K562 (cell line): ENCODE measurements at regions not wholly inside any gene's neighbourhood (a gene's known extent, or its start where the extent isn't known, plus 50 kb on each side); places are given as distances from the start of the nearest gene placed in this dataset.
"Not testable (repeated sequence)": the region's sequence is repeated elsewhere in the genome, so short reads cannot be mapped to it uniquely, and the experiment has no call there.

Source experiments
- MAZ ChIP-seq, 2 experiments: fragments of 450-650 bp in 1 of 2; sonication (generic) in 1 of 2; formaldehyde crosslinking; IDR thresholded peaks in 1 of 2; conservative IDR thresholded peaks in 1 of 2; 2 replicates each; pipeline versions ENCODE4 v1.4.0 to v1.5.0; 2020; ENCODE audit warnings: mild to moderate bottlenecking in 1 of 2, missing genetic modification reagents in 1 of 2
- ZNF140 ChIP-seq: fragments of 250-450 bp; sonication (Bioruptor Pico); IDR thresholded peaks from 2 replicates; pipeline ENCODE4 v1.8.0; 2021; ENCODE audit warnings: moderate library complexity, mild to moderate bottlenecking, inconsistent platforms
- ZNF785 ChIP-seq: fragments of 250-450 bp; sonication (Bioruptor Pico); IDR thresholded peaks from 2 replicates; pipeline ENCODE4 v1.4.0; 2020; ENCODE audit warnings: mild to moderate bottlenecking
- TF ChIP-seq, protein P1 (sequence below): sonication (generic); formaldehyde crosslinking; IDR thresholded peaks from 2 replicates; pipeline ENCODE4 v1.5.0; 2020; ENCODE audit warnings: missing genetic modification reagents

DNA sequence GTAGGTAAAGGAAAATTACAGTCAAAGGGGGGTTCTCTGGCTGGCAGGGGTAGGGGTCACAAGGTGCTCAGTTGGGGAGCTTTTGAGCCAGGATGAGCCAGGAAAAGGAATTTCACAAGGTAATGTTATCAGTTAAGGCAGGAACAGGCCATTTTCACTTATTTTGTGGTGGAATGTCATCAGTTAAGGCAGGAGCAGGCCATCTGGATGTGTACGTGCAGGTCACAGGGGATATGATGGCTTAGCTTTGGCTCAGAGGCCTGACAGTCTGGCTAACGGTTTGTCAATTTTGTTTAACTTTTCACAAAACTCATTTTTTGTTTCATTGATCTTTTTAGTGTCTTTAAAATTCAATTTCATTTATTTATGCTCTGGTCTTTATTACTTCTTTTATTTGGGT is 1623.8 kb upstream of the DDX18 start:
- TF ChIP-seq MAZ (CRISPR knock-in tag; conservative IDR thresholded peaks at IDR 0.05 in 1 of 2, IDR thresholded peaks at IDR 0.05 in 1 of 2); ZNF785 (CRISPR knock-in tag); ZNF140 (CRISPR knock-in tag): not testable (repeated sequence)
- TF ChIP-seq, protein P1, sequence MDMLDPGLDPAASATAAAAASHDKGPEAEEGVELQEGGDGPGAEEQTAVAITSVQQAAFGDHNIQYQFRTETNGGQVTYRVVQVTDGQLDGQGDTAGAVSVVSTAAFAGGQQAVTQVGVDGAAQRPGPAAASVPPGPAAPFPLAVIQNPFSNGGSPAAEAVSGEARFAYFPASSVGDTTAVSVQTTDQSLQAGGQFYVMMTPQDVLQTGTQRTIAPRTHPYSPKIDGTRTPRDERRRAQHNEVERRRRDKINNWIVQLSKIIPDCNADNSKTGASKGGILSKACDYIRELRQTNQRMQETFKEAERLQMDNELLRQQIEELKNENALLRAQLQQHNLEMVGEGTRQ (CRISPR knock-in tag): not testable (repeated sequence)
